C4-2B (cell line): ENCODE measurements at regions not wholly inside any gene's neighbourhood (a gene's known extent, or its start where the extent isn't known, plus 50 kb on each side); places are given as distances from the start of the nearest gene placed in this dataset.

ENCODE experiments used
- ZFX ChIP-seq: fragments of 450-650 bp; IDR thresholded peaks from 2 replicates; pipeline ENCODE4 v1.6.1; 2017
- TF ChIP-seq, protein P1 (sequence below): fragments of 450-650 bp; conservative IDR thresholded peaks from 2 replicates; pipeline ENCODE4 v1.5.1; 2017; ENCODE audit warnings: mild to moderate bottlenecking

DNA sequence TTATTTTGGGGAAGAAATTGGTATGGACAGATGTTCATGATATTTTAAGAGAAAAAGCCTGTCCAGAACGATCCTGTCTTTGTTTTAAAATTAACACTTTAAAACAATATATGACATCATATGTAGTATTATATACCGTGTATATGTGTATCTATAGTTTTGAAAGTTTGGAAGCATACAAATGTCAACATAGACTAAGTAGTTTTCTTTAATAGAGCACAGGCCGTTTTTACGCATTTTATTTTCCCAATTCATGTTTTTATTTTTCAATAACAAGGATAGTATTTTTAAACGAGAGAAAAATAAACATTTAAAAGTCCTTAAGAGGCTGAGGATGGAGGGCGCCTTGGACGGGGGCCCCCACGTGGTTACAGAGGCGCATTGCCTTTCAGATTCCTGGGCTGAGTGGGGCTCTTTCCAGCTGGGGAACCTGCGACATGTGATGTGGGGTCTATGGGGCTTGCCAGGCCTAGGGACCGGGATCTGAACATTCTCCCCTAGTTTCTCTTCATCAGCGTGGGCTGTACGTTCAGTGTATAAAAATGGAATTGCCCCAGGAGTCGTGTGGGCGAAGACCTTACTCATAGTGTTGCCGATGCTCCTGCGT lies 127.8 kb upstream of the ZNF746 start:
- TF ChIP-seq, protein P1, sequence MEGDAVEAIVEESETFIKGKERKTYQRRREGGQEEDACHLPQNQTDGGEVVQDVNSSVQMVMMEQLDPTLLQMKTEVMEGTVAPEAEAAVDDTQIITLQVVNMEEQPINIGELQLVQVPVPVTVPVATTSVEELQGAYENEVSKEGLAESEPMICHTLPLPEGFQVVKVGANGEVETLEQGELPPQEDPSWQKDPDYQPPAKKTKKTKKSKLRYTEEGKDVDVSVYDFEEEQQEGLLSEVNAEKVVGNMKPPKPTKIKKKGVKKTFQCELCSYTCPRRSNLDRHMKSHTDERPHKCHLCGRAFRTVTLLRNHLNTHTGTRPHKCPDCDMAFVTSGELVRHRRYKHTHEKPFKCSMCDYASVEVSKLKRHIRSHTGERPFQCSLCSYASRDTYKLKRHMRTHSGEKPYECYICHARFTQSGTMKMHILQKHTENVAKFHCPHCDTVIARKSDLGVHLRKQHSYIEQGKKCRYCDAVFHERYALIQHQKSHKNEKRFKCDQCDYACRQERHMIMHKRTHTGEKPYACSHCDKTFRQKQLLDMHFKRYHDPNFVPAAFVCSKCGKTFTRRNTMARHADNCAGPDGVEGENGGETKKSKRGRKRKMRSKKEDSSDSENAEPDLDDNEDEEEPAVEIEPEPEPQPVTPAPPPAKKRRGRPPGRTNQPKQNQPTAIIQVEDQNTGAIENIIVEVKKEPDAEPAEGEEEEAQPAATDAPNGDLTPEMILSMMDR = peak; percentile 68
- no peak for TF ChIP-seq ZFX
